ENCODE measurements at regions not wholly inside any gene's neighbourhood (a gene's known extent, or its start where the extent isn't known, plus 50 kb on each side); places are given as distances from the start of the nearest gene placed in this dataset.

- TF ChIP-seq CTCF (IDR thresholded peaks at IDR 0.05) (no peak), REST (IDR thresholded peaks at IDR 0.05; ENCODE audit: insufficient read depth in 1 of 2, low read depth in 2 of 2, low read length in 1 of 2) (no peak), SIN3A (IDR thresholded peaks at IDR 0.05; ENCODE audit: borderline replicate concordance, insufficient read depth, low read depth, low read length) (no peak)
These were observed 59.2 kb upstream of the PIM1 start for GRCh38 chr6:37110500-37111461.

All from Panc1 (cell line).